ENCODE measurements at regions not wholly inside any gene's neighbourhood (a gene's known extent, or its start where the extent isn't known, plus 50 kb on each side); places are given as distances from the start of the nearest gene placed in this dataset.
"Not testable (repeated sequence)": the region's sequence is repeated elsewhere in the genome, so short reads cannot be mapped to it uniquely, and the experiment has no call there.

DNA sequence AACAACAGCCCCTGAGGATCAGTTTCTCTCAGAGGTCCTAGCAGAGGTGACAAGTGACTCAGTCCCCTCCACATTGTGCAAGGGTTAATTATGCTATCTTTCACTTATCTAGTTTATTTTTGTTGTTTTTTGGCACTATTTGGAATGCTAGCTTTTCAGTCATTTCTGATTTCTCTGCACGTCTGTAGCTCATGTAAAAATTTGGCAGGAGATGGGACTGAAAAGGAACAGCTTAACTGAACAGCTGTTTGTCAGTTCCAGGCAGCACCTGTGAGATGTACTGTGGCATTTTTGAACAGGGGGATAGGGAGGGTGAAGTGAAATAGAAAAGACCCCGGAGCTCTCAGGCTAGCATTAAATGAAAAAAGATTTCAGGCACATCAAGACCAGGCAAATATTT lies 313.5 kb downstream of the SUCLA2 start:
- DNase-seq: no peak

DNA sequence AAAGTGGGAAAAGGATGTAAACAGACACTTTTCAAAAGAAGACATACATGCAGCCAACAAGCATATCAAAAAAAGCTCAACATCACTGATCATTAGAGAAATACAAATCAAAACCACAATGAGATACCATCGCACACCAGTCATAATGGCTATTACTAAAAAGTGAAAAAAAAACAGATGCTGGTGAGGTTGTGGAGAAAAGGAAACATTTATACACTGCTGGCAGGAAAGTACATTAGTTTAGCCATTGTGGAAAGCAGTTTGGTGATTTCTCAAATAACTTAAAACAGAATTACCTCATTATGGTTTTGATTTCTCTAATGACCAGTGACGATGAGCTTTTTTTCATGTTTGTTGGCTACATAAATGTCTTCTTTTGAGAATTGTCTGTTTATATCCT lies 315.9 kb downstream of the SUCLA2 start:
- DNase-seq: not testable (repeated sequence)

DNA sequence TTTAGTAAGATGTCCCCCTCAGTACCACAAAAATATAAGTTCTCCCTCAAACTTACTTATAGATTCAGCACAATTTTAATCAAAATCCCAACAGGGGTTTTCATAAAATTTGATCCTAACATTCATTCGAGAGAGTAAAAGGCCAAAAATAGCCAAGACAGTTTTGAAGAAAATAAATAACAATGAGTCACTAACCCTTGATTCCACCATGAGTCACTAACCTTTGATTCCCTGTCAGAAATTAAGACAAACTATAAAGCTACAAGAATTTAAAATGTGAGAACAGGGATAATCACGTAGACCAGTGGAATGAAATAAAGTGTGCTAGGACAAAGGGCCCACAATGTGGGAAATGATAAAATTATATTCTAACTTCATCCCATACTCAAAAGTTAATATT lies 320.3 kb downstream of the SUCLA2 start:
- no peak for DNase-seq

DNA sequence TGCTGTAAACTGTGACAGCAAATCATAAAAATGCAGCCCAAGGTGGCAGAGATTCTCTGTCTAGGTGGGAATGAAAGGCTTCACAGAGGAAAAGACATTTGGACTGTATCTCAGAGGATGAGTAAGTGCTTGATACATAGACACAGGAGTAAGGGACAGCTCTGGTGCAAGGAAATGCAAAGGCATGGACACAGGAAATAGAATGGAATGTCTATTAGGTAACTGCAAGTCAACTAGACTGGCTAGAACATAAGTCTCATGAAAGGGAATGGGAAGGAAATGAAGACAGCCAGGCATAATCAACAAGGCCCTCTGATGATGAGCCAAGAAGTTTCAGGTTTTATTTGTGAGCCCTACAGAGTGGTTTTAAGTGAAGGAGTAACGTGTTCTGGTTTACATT lies 321.7 kb downstream of the SUCLA2 start:
- DNase-seq: no peak

DNA sequence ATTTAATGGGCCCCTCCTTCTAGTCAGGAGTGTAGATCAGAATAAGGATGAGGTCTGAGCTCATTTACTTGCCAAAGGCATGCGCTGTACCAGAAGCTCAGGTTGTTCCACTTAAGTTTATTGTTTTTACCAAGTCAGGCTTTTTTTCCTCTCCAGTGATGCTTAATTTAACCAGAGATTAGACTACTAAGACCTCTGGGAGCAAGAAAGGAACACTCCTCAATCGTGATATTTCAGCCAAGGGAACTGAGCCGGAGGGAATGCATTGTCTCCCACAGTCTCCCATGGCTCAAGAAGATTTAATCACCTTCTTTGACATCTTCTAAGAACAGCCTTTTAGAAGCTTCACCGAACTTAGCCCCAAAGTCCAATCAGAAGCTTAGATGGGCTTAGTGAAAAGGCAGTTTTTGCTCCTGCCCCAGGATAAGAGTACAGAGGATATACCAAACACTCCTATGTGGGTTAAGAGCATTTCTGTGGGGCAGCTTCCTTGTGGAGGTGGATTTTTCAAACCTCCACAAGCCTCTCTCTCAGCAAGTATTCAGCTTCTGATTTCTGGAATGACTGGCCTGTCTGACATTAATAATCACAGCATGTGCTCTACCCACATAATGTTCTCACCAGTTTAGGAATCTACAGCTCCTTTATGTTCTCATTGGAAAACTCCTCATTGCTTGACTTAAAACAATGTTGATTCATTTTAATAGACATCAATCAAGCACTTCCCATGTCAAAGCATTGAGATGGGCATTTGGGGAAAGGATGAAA lies 322.7 kb downstream of the SUCLA2 start:
- DNase-seq: no peak

DNA sequence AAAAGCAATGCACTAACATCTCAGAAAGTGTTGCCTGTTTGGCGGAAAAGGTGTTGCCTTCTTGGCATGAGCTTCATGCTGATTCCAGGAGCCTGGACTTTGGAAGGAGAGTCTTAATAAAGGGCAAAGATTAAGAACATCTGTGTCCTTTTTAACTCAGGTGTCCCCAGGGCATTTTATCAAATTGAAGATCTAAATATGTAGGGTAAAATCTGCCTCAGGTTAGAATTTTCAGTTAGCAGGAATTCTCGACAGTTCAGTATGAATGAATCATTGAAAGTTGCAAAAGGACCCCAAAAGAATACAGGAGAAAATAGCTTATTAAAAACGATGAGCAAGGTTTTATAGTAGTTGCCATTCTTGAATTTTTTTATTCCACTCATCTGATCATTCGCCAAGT lies 325.2 kb downstream of the SUCLA2 start:
- DNase-seq: no peak

DNA sequence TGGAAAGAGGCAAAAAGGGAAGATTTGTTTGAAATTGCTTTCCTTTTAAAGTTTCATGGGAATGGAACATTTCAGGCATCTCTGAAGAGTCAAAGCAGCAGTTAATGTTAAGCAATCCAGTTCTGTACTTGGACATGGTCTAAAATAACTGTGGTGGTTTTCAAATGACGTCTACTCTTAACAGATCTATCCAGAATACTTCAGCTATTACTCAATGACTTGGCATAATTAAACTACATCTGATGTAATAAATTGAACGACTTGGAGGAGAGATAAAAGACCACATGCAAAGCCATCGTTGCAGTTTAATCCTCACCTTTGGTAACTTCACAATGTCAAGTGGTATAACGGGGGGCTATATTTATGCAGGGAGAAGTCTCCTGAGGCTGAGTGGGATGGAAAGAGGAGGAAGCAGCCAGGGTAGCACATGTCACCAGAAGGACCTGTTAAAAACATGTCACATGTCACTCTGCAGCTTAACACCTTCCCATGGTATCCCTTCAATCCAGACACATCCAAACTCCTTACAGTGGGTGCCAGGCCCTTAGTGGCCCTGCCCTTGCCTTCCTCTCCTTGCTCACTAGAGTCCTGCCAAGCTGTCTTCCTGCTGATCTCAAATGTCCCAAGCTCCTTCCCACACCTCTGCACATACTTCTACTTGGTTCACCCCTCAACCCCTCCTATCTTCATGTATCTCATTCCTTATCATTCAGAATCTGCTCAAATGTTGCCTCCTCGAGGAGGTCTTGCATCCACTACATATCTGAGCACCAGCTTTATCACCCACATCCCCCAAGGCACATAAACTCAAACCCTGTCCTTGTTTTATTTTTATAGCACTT lies 327.8 kb downstream of the SUCLA2 start:
- no peak for DNase-seq

DNA sequence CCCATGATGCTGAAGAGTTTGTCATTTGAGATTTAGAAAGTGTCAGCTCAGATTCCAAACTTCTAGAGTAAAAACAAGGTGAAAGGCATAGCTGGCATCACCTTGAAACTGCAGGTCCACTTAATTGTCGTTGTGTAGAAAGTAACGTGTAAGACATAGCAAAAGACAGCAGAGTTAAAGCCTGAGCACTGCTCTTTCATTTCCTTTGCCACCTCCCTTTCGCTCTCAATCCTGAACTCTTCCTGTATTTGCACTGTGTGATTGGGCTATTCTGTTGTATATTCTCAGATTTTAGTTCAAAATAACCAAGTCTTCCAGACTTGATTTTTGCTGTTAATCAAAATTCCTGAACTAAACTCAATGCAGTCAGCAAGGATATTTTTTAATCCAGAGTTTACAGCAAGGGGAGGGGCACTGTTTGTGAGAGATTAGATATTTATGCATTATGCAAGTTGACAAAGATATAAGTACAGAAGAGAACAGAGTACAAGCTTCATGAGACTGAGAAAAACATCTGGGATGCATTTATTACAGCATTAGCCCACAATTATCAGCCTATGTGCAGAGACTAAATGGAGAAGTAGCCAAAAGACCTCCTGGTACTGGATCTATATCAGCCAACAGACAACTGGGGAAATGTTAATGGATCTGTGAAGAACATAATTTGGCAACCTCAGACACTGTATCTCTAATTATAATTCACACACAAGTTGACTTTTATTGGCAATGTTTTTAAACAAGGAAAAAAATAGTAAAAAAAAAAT lies 328.6 kb downstream of the SUCLA2 start:
- no peak for DNase-seq

DNA sequence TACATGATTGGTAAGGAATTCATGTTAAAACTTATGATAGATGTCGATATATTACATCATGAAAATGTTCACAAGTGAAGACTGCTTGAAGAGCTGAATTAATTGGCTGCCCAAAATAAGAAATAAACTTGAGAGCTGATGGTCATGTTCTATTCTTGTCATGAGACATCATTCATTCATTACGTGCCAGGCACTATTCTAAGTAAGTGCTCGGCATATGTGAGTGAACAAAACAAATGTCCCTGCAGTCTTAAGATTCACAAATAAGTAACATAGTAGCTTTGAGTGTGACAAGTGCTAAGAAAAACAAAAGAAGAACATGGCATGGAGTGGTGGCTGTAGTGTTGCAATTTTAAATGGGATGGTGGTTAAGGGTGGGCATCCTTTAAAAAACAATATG lies 329.3 kb downstream of the SUCLA2 start:
- no peak for DNase-seq

DNA sequence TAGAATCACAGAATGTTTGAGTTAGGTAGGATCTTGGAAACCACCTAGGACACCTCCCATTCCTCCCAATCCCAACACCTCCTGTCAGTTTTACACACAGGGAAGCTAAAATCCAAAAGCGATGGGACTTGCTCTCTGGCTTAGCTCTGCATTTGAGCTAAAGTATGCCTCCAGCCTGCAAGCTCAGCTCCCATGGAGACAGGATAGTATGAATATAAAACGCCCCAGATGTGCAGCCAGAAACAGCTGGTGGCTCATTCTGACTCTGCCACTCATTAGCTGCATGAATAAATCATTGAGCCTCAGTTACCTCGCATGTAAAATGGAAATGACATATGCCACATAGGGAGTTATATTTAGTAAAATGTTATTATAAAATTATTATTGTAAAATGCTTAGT lies 336.0 kb downstream of the SUCLA2 start:
- DNase-seq: no peak

DNA sequence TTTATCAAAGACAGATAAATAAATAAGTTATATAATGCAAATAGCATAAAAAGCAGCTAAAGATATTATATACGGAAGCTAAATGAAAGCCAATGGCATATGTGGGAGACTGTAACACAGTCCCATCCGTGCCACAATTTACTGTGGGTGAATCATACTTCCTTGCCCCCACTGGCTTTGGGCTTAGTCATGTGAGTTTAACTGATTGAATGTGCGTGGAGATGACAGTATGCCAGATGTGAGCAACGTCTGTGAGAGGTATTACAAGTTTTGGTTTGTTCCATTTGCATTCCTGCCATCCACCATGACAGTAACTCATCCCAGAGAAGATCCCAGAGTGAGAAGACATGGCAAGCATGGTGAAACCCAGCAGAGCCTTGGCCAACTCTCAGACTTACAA lies 340.0 kb downstream of the SUCLA2 start:
- no peak for DNase-seq

DNA sequence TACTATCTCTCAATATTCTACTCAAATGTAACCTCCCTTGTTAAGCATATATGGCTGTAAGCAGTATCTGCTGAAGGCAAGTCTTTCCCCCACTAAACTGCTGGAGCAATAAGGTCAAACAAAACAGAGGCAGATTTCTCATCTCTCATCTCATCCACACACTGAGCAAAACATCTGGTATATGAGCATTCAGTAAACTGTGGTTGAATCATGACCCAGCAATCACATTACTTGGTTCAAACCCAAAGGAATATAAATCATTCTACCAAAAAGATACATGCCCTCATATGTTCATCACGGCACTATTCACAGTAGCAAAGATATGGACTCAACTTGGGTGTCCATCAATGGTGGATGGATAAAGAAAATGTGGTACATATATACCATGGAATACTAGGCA lies 344.4 kb downstream of the SUCLA2 start:
- no peak for DNase-seq

DNA sequence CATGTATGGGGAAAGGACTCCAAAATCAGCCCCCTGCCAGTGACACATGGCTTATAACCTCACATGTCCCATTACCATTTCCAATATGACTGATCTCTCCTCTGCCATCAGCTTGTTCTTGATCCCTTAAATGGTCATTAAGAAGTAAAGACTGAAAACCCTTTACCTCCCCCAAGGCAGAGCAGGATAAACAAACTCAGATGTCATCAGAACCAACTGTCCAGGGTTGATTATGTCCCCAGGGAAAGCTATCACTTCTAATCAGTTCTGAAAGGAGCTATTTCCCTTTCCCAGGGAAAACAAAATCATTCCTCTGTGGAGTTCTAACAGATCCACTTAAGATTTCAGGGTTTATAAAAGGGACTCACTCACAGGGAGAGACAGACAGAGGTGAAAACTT lies 350.9 kb downstream of the SUCLA2 start:
- DNase-seq: no peak

DNA sequence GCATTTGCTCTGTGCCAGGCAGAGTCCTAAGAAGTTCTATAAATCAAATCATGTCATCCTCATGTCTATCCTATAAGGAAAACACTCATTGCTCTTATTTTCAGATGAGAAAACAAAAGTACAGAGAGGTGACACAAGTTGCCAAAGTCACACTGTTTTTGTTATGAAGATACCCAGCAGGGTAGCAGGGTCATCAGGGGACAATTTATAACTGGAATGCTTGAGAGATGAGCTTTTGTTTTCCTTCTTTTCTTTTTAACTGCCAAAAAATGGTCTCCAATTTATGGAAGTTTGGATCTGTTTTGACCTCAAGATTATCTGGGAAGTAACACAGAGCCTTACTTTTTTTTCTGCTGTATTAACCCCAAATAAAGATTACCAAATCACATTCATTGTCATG lies 354.1 kb downstream of the SUCLA2 start:
- DNase-seq: no peak

DNA sequence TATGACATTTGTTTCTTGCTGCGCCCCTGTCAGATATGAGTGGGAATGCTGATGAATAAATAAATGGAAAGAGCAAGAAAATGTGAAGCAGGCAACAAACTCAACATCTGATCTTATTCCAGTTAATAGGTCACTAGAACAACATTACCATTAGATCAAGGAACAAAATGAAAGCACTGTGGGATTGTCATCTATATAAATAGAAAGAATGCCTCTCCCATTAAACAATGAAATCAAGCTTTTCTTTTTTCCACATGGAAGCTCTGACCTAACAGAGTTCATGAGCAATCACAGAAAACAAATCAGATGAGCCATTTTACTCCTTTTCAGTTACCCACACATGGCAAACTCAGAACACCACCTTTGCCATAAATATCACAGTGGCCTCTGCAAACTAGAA lies 354.8 kb downstream of the SUCLA2 start:
- DNase-seq: no peak

DNA sequence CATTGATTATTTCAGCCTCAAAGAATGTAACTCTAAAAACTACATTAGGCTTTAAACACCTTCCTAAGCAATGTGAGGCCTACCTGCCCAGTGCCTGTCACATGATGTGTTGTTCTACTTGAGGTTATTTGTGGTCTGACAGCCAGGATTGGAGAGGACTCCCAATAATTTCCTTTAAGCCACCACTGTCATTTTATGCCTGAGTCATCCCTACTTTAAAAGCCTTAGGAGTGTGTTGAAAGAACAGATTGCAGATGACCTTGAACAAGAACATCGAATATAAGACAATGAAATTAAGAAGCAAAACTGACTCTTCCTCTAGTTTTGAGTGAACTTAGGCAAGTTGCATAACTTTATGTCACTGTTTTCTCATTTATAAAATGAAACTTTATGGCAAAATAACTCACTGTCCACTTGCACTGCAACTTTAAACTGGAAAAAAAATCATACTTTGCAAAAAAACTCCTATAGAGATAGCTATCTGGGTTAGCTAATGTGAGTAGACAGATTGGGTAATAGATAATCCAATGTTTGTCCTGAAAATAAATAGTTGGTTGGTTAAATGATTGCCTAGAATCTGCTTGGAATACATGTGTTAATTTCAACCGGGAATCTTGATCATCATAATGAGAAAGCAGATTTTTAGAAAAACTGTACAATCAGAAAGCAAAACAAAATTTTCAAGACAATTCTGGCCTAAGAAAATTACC lies 361.2 kb downstream of the SUCLA2 start:
- no peak for DNase-seq

DNA sequence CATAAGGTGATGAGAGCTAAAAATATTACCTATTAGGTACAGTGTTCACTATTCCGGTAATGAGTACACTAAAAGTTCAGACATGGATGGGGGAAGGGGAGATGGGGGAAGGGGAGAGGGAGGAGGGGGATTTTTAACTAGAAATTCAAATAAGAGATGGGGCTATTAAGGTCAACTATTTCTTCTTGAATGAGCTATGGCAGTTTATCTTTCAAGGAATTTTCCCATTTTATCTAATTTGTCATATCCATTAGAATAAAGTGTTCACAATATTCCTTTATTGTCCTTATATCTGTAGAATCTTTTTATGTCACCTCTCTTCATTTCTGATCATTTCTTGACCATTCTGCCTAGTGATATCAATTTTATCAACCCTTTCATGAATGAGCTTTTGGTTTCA lies 362.4 kb downstream of the SUCLA2 start:
- no peak for DNase-seq

DNA sequence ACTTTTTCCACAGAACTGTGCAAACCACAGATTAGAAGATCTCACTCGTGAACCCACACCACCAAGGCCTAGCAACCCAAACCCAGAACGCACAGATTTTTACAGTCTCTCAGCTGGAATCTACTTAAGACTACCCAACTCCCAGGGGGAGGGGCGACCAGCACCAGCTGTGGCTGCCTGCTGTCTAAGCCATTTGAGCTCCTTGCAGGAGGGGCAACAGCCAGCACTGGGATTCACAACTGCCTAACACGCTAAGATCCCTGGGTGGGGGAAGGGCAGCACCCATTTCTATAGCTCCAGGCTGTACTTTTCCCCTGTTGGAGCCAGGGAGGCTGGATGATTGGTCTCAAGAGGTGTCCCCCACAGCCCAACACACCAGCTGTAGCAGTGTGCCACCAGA lies 368.8 kb downstream of the SUCLA2 start:
- no peak for DNase-seq

DNA sequence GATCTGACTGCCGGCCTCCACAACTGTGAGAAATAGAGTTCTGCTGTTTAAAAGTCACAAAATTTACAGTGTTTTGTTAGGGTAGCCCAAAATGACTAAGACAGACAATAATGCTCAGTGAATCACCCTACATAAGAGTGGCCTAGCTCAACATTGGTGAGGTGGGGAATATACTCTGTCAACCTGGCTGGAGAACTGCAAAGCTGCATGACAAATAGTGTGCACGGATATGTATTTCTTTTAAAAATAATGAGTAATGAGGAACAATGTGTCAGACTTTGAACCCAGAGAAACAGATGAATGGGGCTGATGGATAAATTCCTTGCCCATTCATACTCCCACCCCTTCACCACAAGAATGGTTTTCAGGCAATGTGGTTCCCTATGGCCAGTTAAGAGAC lies 372.4 kb downstream of the SUCLA2 start:
- no peak for DNase-seq

DNA sequence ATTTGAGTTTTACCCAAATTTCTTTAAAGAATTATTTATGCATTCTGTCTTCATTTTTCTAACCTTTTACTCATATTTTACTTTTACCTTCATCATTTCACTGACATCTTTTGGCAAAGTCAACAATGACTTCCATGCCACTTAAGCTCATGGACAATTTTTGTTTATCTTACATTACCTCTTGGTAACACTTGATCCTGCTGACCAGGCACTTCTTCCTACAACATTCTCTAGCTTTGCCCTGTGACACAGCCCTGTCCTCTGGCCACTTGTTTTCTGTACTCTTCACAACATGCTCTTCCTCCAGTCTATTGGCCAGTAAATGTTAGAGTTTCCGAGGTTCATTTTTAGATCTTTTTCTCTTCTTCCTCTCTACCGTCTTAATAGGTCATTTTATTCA lies 377.2 kb downstream of the SUCLA2 start:
- no peak for DNase-seq

DNA sequence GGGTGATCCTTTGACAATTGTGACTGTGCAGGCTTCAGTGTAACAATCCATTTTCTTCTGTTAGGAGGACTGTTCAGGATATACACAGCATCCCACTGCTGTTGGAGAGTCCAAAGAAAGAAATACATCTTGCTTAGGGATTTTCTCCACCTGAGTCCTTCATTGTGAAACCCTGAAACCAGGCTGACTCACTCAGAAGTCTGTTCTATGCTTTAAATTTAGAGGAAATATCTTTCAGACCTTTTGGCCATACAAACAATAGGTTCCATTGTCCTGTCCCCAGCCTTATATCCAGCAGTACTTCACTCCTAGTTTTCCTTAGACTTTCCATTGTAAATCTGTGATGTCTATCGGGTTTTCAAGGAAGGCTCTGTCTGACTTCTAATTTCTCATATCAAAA lies 379.1 kb downstream of the SUCLA2 start:
- no peak for DNase-seq

DNA sequence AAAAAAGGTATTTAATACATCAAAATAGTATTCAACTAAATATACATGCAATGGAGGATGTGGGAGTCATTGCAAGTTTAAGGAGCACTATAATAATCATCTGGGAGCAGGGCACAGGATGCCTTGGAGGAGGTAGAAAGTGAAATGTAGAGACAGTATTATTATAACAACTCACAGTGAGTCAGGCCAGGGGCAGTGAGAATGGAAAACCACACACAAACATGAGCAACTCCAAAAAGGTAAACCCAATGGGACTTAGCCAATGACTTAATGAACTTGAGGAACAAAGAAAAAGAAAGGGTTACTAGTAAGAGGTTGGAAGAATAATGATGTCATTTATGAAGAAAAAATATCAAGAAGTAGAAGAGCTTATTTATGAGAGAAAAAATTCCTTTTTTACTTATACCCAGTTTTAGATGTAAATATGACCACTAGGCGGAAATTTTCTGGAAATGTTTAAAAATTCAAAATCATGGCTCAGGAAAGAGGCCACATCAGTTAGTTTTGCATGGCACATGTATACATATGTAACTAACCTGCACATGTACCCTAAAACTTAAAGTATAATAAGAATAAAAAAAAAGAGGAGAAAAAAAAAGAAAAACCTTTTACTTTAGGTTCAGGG lies 389.3 kb downstream of the SUCLA2 start:
- no peak for DNase-seq

DNA sequence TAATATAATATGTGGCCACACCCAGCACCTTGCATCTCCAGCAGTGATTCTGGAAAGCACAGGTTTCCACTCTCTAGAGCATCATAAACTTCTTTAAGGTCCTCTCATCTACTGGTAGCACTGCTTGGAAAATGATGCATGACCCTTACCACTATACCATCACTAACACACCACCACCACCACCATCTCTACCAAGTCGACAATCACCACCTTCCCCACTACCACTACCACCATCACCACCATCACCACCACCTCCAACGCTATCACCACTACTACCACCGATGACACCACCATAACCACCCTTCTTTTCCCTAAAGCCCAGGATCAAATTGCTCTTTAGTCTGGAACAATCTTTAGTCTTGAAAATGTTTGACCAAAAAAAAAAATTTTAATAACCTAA lies 390.4 kb downstream of the SUCLA2 start:
- no peak for DNase-seq

All from hippocampal formation (tissue), 2 donors.